HG03139 (cell line): ENCODE measurements at regions not wholly inside any gene's neighbourhood (a gene's known extent, or its start where the extent isn't known, plus 50 kb on each side); places are given as distances from the start of the nearest gene placed in this dataset.
"Not testable (repeated sequence)": the region's sequence is repeated elsewhere in the genome, so short reads cannot be mapped to it uniquely, and the experiment has no call there.

Experiments
- ATAC-seq: cut with Tn5 transposase; IDR thresholded peaks from one replicate; pipeline ENCODE4 v1.9.1; 2021; ENCODE audit not compliant: unreplicated experiment

DNA sequence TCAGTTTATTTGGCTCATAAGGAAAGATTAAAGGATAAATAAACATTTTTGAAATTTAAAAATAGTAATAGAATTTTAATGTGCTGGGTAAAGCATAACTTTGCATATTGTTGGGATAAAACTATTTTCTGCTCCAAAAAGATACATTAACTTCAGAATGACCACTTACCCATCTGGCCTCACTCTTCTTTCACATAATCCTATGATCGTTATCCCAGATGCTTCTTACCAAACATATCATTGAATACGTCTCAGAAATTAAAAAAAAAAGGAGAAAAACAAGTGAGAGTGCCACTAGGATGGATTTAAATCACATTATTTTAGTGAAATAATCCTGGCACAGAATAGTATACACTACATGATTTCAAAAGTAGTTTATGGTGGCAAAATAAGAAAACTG, 677.5 kb upstream of the ZWINT start:
- ATAC-seq, result no peak

DNA sequence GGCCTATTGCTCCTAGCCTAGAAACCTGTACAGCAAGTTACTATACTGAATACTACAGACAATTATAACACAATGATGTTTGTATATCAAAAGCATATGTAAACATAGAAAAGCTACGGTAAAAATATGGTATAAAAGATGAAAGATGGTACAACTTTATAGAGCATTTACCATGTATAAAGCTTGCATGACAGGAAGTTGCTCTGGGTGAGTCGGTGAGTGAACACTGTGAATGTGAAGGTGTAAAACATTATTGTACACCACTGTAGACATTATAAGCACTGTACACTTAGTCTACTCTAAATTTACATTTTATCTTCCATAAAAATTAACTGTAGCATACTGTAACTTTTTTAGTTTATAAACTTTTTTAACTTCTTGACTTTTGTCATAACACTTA, 674.3 kb upstream of the ZWINT start:
- ATAC-seq, result no peak

DNA sequence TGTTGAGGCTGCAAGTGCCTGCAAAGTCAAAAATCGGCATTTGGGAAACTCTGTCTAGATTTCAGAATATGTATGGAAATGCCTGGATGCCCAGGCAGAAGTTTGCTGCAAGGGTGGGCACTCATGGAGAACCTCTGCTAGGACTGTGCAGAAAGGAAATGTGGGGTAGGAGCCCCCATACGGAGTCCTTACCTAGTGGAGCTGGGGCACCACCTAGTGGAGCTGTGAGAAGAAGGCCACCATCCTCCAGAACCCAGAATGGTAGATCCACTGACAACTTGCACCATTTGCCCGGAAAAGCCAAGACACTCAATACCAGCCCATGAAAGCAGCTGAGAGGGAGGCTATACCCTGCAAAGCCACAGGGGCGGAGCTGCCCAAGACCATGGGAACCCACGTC, 671.2 kb upstream of the ZWINT start:
- not testable (repeated sequence) for ATAC-seq

DNA sequence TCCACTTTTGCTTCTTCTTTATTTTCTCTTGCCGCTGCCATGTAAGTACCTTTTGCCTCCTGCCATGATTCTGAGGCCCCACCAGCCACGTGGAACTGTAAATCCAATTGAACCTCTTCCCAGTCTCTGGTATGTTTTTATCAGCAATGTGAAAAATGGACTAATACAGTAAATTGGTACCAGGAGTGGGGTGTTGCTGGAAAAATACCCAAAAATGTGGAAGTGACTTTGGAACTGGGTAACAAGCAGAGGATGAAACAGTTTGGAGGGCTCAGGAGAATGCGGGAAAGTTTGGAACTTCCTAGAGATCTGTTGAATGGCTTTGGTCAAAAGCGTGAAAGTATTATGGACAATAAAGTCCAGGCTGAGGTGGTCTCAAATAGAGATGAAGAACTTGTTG, 670.3 kb upstream of the ZWINT start:
- no peak for ATAC-seq

DNA sequence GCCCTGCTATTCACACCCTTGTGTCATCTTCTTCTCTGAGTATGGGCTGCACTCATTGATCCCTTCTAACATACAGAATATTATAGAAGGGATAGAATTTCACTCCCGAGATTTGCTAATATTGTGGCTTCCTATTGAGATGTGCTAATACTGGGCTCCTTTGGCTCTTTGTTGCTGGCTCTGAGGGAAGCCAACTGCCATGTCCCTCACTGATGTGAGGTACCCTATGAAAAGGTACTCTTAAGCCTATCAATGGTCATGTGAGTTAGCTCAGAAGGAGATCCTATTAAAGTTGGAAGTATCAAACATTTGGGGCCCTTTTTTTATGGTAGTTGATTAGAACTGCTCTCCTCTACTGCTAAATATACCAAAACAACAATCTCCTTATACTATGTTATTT, 665.2 kb upstream of the ZWINT start:
- no peak for ATAC-seq

DNA sequence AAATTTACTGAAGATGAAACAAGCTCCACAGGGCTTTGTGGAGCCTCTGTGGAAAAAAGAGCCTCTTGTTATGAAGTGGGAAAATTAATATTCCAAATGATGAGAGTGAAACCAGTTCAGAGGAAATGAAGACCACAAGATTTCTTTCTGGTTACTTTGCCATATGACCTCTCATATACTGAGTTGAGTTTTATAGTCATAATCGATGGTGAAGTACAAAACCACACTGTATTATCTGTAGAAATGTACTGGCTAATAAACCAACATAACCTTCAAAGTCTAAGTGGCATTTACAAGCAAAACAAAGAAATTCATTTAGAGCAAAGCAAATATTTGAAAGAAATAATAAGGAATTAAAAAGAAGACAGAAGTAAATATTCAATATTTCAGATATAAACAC, 662.6 kb upstream of the ZWINT start:
- no peak for ATAC-seq

DNA sequence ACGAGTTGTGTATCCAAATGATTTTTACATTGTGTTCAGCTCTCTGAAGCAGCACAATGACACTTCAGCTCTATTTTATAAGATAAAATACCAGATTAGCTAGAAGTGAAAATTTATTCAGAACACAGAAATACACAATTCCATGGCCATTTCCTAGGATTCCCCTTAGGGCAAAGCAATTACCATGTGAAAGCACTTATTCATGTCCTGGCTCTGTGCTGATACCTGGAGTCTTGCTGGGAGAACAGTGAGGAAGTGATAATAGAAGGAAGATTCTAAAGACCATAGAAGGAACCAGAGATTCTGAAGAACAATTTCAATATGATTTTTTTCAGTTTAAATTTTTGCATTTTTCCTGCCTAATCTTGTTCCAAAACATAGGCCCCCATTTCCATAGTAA, 657.4 kb upstream of the ZWINT start:
- no peak for ATAC-seq

DNA sequence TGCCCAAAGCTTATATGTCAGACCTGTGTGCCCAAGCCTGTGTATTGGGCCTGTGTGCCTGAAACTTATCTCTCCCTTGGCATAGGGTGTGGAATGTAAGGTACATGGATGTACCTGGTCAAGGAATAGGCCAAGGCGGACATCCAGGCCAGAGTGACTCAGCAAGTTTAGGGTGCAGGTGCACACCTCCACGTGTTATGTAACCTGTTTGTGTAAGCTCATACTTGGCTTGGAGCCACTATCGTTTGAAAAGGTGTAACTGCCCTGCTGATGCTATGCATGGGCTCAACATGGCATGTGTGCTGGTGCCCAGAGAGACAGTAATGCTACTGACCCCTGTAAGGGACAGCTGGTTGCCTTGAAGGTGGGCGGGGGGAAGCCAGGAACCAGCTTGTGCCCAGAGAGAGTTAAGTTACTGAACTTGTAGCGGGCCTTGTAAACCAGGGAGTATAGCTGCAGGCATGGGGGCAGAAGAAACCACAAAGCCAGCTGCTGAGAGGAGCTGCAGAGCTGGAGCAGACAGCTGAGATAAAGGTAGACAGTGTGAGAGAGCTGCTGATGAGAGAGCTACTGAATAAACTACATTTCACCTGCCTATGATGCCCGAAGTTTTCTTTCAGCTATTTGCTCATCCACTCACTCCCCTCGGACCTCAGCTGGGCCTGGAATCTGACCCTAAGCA, 656.4 kb upstream of the ZWINT start:
- no peak for ATAC-seq

DNA sequence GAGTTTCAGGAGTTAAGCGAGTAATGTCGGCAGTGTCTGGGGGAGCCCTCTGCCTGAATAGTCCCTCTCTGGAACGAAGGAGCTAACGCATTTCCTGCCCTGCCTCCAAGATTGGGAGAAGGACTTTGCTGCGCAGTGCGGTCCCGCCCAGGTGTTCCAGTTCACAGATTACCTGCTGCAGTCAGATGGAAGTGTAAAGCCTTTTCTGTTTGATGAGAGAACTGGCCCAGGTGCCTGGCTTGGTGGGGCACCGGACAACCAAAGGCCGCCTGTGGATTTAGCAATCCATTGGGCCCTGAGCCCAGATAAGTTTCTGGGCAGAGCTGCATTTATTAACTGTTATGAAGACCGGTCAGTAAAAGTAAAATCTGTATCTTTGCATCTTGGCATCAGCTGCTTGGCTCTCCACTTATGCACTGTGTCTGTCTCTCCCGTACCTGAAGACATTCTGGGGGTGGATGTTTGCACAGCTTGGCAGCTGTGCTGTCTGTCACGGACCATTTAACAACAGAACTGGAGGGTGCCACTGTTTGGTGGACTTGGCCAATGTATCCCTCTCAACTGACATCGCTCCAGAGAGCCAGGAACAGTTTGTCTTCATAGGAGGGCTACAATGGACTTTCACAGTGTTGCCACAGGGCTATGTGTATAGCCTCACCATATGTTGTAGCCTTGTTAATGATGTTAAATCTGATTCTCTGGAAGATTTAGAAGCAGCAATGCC, 654.7 kb upstream of the ZWINT start:
- no peak for ATAC-seq

DNA sequence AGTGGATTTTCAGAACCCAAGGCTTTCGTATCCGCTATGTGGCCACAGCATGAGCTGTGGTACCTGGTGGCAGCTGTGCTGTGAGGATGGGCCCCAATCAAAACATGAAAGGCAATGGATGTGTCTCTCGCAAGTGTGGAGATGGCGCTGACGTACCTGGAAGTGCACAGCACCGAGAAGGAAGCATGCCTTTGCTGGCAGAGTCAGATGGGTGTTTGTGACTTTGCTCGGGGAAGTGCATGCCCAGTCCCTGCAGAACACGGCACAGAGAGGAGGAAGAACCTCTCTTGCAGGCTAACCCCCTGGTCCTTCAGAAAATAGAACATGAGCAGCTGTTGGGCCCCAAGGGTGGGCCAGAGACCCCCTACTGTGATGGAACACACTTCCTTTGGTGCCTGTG, 654.1 kb upstream of the ZWINT start:
- ATAC-seq, result no peak

DNA sequence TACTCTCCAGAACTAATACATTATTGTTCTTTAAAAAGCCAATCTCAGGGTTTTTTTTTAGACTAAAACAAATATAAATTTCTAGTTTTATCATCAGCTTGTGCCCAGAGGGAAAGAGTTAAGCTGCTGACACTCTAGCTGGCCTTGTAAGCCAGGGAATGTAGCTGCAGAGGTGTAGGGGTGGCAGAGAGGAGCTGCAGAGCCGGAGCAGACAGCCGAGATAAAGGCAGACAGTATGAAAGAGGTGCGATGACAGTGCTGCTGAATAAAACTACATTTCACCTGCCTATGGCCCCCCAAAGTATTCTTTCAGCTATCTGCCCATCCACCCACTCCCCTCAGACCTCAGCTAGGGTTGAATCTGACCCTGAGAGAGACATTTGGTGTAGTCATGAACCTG, 653.7 kb upstream of the ZWINT start:
- no peak for ATAC-seq

DNA sequence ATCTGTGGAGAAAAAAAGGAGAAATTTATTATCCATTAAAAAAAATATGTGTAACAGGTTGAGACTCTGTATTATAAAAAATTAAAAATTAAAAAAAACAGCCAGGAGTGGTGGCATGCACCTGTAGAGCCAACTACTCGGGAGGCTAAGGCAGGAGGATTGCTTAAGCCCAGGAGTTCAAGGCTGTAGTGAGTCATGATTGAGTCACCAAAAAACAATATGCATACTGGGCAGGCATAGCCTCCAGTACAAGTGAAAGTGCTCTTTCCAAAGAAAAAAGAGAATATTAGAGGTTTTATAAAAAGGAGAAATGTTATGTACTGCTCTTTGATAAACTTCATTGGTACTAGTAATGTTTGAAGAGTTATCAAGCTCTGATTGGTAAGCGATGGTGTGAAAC, 647.1 kb upstream of the ZWINT start:
- ATAC-seq, result no peak

DNA sequence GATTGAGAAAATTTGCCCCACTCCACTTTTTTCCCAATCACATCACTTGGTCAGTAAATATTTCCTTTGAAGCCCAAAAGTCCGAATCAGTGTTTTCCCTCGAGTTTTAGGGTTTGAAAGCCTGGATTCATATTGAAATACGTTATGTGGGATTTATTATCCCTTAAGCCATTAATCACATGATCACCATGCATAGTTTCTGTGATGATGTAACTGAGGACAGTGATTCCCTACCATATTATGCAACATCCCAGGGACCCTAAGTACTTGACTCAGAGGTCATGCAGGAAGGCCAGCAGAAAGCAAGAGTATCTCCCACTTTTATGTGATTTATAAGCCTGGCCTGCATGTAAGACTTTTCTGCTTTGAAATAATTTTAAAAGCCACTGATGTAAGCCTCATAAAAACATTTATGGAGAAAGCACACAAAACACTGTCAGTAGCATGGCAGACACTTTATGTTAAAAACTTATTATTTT, 630.6 kb upstream of the ZWINT start:
- ATAC-seq, result no peak

DNA sequence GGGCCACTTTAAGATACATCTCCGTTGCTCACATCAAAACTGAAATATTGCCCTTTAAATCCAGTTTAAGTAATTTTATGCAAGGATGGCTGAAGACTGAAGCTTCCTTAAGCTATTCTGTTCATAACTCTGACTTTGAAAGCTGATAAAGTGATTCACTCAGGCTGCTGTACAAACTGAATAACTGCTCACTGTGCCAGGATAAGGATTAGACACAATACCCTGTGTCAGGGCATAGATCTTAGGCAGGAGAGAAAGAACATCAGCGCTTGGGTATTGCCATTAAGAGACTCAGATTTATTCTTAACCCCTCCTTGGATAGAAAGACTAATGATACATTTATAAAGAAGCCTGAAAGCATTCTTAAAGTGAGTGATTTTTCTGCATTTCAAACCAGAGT, 614.5 kb upstream of the ZWINT start:
- no peak for ATAC-seq

DNA sequence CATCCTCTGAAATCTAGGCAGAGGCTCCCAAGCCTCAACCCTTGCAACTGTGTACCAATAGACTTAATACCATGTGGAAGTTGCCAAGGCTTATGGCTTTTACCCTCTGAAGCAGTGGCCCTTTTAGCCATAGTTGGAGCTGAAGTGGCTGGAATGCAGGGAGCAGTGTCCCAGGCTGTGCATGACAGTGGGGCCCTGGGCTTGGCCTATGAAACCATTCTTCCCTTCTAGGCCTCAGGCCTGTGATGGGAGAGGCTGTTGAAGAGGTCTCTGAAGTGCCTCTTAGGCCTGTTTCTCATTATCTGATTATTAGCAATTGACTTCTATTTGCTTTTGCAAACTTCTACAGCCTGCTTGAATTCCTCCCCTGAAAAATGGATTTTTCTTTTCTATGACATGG, 612.7 kb upstream of the ZWINT start:
- ATAC-seq, result no peak

DNA sequence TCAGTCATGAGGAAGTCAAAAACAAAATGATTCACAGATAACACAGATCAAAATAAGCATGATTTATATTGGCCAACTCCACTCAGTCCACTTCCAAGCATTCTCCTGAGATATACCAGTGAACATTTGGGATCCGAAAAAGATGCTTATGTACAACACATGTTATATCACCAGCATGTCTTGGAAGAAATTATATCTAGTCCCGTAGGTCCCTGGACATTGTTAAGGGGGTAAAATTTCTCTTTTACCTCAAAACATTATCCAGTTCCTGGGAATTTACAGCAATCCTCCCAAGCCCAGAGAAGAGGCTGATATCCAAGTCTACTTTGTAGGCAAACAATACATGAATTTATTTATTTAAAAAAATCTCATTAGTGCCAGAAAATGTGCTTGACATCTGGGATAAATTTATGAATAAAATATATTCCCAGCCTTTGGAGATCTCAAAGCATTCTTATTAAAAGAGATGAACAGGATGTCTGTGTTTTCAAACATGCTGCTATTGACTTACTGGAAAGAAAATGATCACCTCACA, 582.2 kb upstream of the ZWINT start:
- no peak for ATAC-seq

DNA sequence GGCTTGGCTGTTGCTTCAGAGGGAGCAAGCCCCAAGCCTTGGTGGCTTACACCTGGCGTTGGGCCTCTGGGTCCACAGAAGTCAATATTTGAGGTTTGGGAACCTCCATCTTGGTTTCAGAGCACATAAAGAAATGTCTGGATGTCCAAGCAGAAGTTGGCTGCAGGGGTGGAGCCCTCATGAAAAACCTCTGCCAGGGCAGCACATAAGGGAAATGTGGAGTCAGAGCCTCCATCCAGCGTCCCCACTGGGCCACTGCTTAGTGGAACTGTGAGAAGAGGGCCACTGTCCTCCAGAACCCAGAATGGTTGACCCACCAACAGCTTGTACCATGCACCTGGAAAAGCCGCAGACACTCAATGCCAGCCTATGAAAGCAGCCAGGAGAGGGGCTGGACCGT, 573.5 kb upstream of the ZWINT start:
- ATAC-seq, result no peak

DNA sequence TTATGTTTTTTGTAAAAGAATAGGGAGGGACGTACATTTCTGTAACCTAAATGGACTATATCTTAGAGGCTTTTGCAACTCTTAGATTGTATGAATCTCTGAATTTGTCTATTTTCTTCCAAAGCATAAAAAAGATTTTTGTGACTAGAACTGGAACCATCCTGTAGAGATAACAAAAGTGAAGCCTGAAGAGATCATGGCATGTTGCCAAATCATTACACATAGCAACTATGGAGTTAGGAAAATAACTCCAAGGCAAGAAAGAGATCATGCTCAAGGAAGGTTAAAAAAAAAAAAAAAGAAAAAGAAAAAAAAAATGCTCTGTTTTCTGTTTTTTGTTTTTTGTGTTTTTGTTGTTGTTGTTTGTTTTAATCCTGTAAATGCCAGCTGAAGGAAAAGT, 567.7 kb upstream of the ZWINT start:
- no peak for ATAC-seq

DNA sequence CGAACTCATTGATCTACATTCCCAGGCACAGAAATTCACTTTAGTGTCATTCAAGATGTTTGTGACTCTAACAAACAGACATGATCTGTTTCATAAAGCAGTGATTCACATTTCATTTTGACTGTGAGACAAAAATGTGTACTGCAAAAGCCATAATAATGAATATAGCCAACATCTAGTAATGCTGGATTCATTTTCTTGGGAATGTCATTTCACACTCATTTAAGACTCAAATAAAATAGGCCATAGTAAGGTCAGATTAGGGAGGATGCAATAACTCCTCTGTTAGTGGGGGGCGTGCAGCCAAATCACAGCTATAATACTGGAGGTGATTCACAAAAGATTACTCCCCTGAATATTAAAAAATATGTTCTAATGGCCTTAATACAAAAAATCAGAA, 566.6 kb upstream of the ZWINT start:
- ATAC-seq, result no peak

DNA sequence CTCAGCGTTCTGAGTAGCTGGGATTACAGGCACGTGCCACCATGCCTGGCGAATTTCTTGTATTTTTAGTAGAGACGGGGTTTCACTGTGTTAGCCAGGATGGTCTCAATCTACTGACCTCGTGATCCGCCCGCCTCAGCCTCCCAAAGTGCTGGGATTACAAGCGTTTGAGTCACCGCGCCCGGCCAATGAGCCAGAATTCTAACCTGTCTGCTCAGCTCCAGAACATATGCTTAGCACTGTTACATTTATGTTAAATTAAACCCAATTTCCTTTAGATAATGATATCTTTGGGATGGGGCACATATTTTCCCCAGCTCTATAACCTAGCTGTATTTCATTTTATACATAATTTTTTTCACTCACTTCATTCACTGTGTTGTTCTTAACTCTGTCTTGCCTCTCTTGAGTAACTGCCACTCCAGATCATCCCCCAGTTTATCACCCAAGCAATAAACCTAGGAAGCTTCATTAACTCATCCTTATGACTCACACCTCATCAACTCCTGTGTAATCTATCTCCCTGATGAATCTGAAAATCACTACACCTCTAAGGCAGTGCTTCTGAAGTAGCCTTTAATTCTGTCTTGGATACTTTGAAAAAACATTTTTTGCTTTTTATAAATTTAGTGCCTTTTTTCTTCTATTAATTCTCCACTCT, 559.7 kb upstream of the ZWINT start:
- no peak for ATAC-seq

DNA sequence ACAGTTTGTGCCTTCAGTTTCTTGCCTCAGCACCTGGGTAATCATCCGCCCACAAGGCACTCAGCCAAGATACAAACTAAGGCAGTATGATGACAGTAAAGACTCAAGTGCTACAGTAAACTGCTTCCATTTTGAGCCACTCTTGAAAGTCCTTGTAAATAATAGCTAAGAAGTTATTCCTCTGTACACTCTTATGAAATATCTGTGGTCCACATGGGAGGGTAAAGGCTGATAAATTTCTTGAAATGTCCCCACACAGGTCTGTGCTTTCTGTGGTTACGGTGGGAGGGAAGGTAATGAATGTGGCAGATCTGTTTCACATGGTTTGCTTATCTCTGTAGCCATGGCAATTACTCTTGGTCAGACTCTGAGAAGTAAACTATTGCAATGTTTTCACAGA, 551.0 kb upstream of the ZWINT start:
- no peak for ATAC-seq

DNA sequence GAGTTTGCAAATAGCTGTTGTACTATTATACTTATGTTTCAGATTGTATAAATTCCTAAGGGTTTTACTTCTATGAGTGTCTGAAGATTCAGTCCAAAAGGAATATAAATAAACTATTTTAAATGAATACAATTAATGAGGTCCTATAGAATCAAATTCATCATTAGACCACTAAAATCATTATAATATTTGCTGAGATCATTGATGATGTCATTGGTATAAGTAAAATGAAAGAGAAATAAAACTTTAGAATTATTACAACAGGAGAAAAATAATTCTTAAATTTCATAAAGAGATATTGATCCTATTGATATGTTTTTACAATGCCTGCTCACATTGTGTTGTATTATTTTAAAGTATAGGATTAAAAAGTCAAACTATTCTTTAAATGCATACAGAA, 544.0 kb upstream of the ZWINT start:
- ATAC-seq, result no peak
